HG03565 (cell line): ENCODE measurements at regions not wholly inside any gene's neighbourhood (a gene's known extent, or its start where the extent isn't known, plus 50 kb on each side); places are given as distances from the start of the nearest gene placed in this dataset.

Experiments
- ATAC-seq: cut with Tn5 transposase; IDR thresholded peaks from one replicate; pipeline ENCODE4 v1.9.1; 2021; ENCODE audit warnings: mild to moderate bottlenecking, moderate library complexity; ENCODE audit not compliant: unreplicated experiment

- no peak for ATAC-seq
These were observed 317.9 kb upstream of the AJAP1 start for GRCh38 chr1:4336507-4336906.

GRCh38 chr1:4341421-4341820 is 313.0 kb upstream of the AJAP1 start:
- ATAC-seq: no peak

- no peak for ATAC-seq
These were observed 310.2 kb upstream of the AJAP1 start for GRCh38 chr1:4344065-4344732.

- ATAC-seq: no peak
These were observed 309.3 kb upstream of the AJAP1 start for GRCh38 chr1:4345094-4345493.

GRCh38 chr1:4346131-4346530 is 308.3 kb upstream of the AJAP1 start:
- no peak for ATAC-seq

GRCh38 chr1:4351453-4351852 is 303.0 kb upstream of the AJAP1 start:
- no peak for ATAC-seq

GRCh38 chr1:4353090-4353856 is 301.1 kb upstream of the AJAP1 start:
- ATAC-seq: no peak

GRCh38 chr1:4355839-4356238 is 298.6 kb upstream of the AJAP1 start:
- ATAC-seq: no peak

GRCh38 chr1:4362314-4363044 is 291.9 kb upstream of the AJAP1 start:
- no peak for ATAC-seq

- no peak for ATAC-seq
These were observed 288.3 kb upstream of the AJAP1 start for GRCh38 chr1:4366091-4366490.

- no peak for ATAC-seq
These were observed 287.1 kb upstream of the AJAP1 start for GRCh38 chr1:4367230-4367777.

- no peak for ATAC-seq
These were observed 285.1 kb upstream of the AJAP1 start for GRCh38 chr1:4369335-4369734.

- no peak for ATAC-seq
These were observed 282.6 kb upstream of the AJAP1 start for GRCh38 chr1:4371849-4372248.

- no peak for ATAC-seq
These were observed 278.6 kb upstream of the AJAP1 start for GRCh38 chr1:4375812-4376211.

- ATAC-seq: no peak
These were observed 274.8 kb upstream of the AJAP1 start for GRCh38 chr1:4379451-4380175.

- ATAC-seq: no peak
These were observed 273.7 kb upstream of the AJAP1 start for GRCh38 chr1:4380564-4381168.

- ATAC-seq: no peak
These were observed 261.2 kb upstream of the AJAP1 start for GRCh38 chr1:4393191-4393590.

GRCh38 chr1:4394366-4394765 is 260.0 kb upstream of the AJAP1 start:
- no peak for ATAC-seq

- no peak for ATAC-seq
These were observed 259.3 kb upstream of the AJAP1 start for GRCh38 chr1:4395158-4395557.

GRCh38 chr1:4395676-4396075 is 258.7 kb upstream of the AJAP1 start:
- ATAC-seq: no peak

GRCh38 chr1:4396551-4396950 is 257.9 kb upstream of the AJAP1 start:
- ATAC-seq: no peak
